ENCODE measurements at regions not wholly inside any gene's neighbourhood (a gene's known extent, or its start where the extent isn't known, plus 50 kb on each side); places are given as distances from the start of the nearest gene placed in this dataset.
"Not testable (repeated sequence)": the region's sequence is repeated elsewhere in the genome, so short reads cannot be mapped to it uniquely, and the experiment has no call there.

DNA sequence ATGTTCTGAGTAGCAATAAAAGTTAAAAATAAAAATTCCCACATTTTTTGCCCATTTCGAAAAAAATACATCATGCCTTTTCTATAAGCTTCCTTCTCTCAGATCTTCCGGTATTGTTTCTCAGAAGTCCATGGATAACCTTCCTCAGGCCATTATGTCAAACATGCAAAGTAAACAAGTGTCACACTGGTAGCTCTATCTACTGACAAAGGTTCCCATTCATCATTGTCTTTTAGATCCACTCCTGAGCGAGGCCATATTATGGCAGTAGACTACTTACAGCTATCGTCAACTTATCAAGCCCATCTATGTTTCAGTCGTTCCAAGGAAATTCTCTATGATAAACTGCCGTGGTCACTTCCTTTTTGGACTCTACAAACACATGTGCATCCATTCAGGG is 1068.2 kb downstream of the GLUD2 start:
- H3K4me3 ChIP-seq (ENCODE audit: low read length): no peak overlapping the region
- DNase-seq (ENCODE audit: low read depth): no peak
- TF ChIP-seq, protein P1, sequence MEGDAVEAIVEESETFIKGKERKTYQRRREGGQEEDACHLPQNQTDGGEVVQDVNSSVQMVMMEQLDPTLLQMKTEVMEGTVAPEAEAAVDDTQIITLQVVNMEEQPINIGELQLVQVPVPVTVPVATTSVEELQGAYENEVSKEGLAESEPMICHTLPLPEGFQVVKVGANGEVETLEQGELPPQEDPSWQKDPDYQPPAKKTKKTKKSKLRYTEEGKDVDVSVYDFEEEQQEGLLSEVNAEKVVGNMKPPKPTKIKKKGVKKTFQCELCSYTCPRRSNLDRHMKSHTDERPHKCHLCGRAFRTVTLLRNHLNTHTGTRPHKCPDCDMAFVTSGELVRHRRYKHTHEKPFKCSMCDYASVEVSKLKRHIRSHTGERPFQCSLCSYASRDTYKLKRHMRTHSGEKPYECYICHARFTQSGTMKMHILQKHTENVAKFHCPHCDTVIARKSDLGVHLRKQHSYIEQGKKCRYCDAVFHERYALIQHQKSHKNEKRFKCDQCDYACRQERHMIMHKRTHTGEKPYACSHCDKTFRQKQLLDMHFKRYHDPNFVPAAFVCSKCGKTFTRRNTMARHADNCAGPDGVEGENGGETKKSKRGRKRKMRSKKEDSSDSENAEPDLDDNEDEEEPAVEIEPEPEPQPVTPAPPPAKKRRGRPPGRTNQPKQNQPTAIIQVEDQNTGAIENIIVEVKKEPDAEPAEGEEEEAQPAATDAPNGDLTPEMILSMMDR (IDR thresholded peaks at IDR 0.05; ENCODE audit: insufficient read depth, low read depth, low read length, missing control alignments): no peak

DNA sequence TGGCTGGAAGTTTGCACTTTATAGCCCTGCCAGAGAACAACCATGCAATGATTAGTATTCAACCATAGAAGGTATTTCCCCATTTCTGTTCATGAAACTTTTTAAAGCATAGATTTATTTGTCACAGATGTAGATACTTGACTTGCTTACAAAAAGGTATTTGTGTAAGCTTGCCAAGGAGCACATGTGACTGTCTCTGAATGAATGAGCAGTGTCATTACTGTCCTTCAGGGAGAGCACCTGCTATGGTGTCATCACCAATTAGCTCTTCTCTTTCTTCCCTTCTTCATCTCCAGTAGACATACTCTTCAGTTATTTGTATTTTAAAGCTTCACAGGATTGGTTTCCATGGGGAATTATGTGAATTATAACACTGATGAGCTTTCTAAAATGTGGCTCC is 1064.7 kb upstream of the GRIA3 start:
- TF ChIP-seq, protein P1 (IDR thresholded peaks at IDR 0.05; ENCODE audit: insufficient read depth, low read depth, low read length, missing control alignments): no peak
- no peak overlapping the region for H3K4me3 ChIP-seq (ENCODE audit: low read length)
- DNase-seq (ENCODE audit: low read depth): no peak

DNA sequence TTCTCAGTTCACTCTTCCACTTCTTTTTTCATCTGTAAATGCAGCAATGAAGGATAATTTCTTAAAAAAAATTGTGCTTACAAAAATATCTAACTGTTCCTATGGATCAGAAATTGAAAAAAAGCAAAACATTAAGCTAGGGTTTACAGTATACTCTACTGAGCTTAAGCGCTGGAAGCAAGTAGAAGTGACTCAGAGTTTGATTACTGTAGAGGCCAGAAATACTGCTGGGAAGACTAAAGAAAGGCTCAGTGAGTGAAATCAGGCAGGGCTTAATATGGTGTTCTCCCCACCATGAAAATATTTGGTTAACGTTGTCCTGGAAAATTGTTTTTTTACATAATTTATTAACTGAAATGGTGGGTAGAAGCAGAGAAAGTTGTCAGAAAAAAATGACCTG is 1061.8 kb upstream of the GRIA3 start:
- DNase-seq (ENCODE audit: low read depth): no peak
- TF ChIP-seq, protein P1 (IDR thresholded peaks at IDR 0.05; ENCODE audit: insufficient read depth, low read depth, low read length, missing control alignments): no peak
- no peak overlapping the region for H3K4me3 ChIP-seq (ENCODE audit: low read length)

DNA sequence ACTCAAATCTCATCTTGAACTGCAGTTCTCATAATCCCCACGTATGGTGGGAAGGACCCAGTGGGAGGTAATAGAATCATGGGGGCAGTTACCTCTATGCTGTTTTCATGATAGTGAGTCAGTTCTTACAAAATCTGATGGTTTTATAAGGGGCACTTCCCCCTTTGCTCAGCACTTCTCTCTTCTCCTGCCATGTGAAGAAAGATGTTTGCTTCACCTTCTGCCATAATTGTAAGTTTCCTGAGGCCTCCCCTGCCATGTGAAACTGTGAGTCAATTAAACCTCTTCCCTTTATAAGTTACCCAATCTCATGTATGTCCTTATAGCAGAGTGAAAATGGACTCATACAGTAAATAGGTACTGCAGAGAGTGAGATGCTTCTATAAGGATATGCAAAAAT is 1050.6 kb upstream of the GRIA3 start:
- no peak overlapping the region for H3K4me3 ChIP-seq (ENCODE audit: low read length)
- TF ChIP-seq, protein P1 (IDR thresholded peaks at IDR 0.05; ENCODE audit: insufficient read depth, low read depth, low read length, missing control alignments): no peak
- DNase-seq (ENCODE audit: low read depth): no peak

DNA sequence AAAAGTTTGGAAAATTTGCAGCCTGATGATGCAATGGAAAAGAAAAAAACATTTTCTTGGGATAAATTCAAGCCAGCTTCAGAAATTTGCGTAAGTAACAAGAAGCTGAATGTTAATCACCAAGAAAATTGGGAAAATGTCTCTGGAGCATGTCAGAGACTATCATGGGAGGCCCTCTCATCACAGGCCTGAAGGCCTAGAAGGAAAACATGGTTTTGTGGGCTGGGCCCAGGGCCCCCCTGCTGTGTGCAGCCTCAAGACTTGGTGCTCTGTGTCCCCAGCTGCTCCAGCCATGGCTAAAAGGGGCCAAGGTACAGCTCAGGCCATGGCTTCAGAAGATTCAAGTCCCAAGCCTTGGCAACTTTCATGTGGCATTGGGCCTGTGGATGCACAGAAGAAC is 1049.8 kb upstream of the GRIA3 start:
- TF ChIP-seq, protein P1 (IDR thresholded peaks at IDR 0.05; ENCODE audit: insufficient read depth, low read depth, low read length, missing control alignments): no peak
- no peak for DNase-seq (ENCODE audit: low read depth)

DNA sequence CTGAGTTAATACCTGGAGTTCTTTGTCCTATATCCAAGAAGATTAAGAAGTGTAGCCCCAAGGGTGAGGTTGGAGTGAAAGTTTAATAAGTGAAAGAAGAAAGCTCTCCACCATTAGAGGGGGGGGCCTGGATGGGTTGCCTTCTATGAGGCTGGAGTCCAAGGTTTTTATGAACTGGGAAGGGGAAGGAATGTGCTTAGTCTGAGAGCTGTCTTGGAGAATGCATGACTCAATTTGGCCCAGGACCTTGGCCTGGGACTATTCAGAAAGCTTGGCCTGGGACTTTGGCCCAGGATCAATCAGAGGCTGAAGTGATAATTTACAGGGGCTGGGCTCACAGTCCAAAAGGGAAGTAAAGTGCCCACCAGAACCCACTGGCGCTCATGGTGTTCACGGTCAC is 1049.0 kb upstream of the GRIA3 start:
- TF ChIP-seq, protein P1 (IDR thresholded peaks at IDR 0.05; ENCODE audit: insufficient read depth, low read depth, low read length, missing control alignments): no peak
- DNase-seq (ENCODE audit: low read depth): no peak
- H3K4me3 ChIP-seq (ENCODE audit: low read length): no peak overlapping the region

More for the DNA sequence above, 1049.8 kb upstream of the GRIA3 start:
- no peak overlapping the region for H3K4me3 ChIP-seq (ENCODE audit: low read length)

DNA sequence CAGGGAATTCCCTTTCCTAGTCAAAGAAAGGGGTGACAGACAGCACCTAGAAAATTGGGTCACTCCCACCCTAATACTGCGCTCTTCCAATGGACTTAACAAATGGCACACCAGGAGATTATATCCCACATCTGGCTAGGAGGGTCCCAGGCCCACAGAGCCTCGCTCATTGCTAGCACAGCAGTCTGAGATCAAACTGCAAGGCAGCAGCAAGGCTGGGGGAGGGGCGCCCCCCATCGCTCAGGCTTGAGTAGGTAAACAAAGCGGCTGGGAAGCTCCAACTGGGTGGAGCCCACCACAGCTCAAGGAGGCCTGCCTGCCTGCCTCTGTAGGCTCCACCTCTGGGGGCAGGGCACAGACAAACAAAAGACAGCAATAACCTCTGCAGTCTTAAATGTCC is 1043.9 kb upstream of the GRIA3 start:
- not testable (repeated sequence) for H3K4me3 ChIP-seq (ENCODE audit: low read length); DNase-seq (ENCODE audit: low read depth)

DNA sequence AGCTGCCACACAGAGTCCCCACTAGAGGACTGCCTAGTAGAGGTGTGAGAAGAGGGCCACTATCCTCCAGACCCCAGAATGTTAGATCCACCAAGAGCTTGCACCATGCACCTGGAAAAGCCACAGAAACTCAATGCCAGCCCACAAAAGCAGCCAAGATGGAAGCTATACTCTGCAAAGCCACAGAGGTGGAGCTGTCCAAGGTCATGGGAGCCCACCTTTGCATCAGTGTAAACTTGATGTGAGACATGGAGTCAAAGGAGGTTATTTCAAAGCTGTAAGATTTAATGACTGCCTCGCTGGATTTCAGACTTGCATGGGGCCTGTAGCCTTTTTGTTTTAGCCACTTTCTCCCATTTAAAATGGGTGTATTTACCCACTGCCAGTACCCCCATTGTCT is 1030.1 kb upstream of the GRIA3 start:
- TF ChIP-seq, protein P1 (IDR thresholded peaks at IDR 0.05; ENCODE audit: insufficient read depth, low read depth, low read length, missing control alignments): no peak
- no peak overlapping the region for H3K4me3 ChIP-seq (ENCODE audit: low read length)
- DNase-seq (ENCODE audit: low read depth): no peak
